MCF 10A (cell line): ENCODE measurements at regions not wholly inside any gene's neighbourhood (a gene's known extent, or its start where the extent isn't known, plus 50 kb on each side); places are given as distances from the start of the nearest gene placed in this dataset.

Source experiments
- BruUV-seq: library from RNA; stranded (reverse); fragments of 400-500 nt; replicated peaks from 2 replicates; lab custom pipeline; 2021; lab: Mats Ljungman, UMichigan
- CTCF ChIA-PET: fragments of 300-600 bp; sonication (Branson Sonifier 250); formaldehyde crosslinking; extraction: SDS; loops from one replicate; lab custom pipeline; 2021; ENCODE audit warnings: antibody characterized with exemption, inconsistent platforms; lab: Yijun Ruan, JAX
- POLR2A ChIA-PET: fragments of 300-600, 350-650 bp; sonication (Branson Sonifier 250); formaldehyde crosslinking; extraction: SDS; loops from one replicate; lab custom pipeline; 2020; ENCODE audit warnings: antibody characterized with exemption, inconsistent platforms; lab: Yijun Ruan, JAX
- DNase-seq: peaks from one replicate; pipeline ENCODE4 v3.0.0-alpha.2; 2018; ENCODE audit not compliant: unreplicated experiment
- H3K27ac Mint-ChIP-seq: one replicate; pipeline ENCODE4 v1.8.0; 2022; ENCODE audit warnings: mild to moderate bottlenecking, low read depth, mixed read lengths; ENCODE audit not compliant: unreplicated experiment
- H3K27me3 Mint-ChIP-seq: one replicate; pipeline ENCODE4 v1.8.0; 2022; ENCODE audit warnings: mixed read lengths; ENCODE audit not compliant: insufficient read depth, unreplicated experiment
- H3K36me3 Mint-ChIP-seq: one replicate; pipeline ENCODE4 v1.8.0; 2022; ENCODE audit warnings: mild to moderate bottlenecking, moderate library complexity, mixed read lengths; ENCODE audit not compliant: insufficient read depth, unreplicated experiment
- H3K4me1 Mint-ChIP-seq: one replicate; pipeline ENCODE4 v1.8.0; 2022; ENCODE audit warnings: mixed read lengths; ENCODE audit not compliant: insufficient read depth, unreplicated experiment
- H3K4me3 Mint-ChIP-seq: one replicate; pipeline ENCODE4 v1.8.0; 2022; ENCODE audit warnings: mild to moderate bottlenecking, moderate library complexity, mixed read lengths; ENCODE audit not compliant: unreplicated experiment
- H3K9me3 Mint-ChIP-seq: one replicate; pipeline ENCODE4 v1.8.0; 2022; ENCODE audit warnings: mixed read lengths; ENCODE audit not compliant: unreplicated experiment
- intact Hi-C: fragments of 100-400 bp; cut with micrococcal nuclease; formaldehyde crosslinking; loops from 2 replicates; pipeline ENCODE4 v1.14.1; 2022
- TF ChIP-seq, protein P1 (sequence below): fragments of 200-600 bp; IDR thresholded peaks from one replicate; pipeline ENCODE4 v1.8.0; 2022; ENCODE audit warnings: antibody characterized with exemption, mild to moderate bottlenecking; ENCODE audit not compliant: unreplicated experiment

DNA sequence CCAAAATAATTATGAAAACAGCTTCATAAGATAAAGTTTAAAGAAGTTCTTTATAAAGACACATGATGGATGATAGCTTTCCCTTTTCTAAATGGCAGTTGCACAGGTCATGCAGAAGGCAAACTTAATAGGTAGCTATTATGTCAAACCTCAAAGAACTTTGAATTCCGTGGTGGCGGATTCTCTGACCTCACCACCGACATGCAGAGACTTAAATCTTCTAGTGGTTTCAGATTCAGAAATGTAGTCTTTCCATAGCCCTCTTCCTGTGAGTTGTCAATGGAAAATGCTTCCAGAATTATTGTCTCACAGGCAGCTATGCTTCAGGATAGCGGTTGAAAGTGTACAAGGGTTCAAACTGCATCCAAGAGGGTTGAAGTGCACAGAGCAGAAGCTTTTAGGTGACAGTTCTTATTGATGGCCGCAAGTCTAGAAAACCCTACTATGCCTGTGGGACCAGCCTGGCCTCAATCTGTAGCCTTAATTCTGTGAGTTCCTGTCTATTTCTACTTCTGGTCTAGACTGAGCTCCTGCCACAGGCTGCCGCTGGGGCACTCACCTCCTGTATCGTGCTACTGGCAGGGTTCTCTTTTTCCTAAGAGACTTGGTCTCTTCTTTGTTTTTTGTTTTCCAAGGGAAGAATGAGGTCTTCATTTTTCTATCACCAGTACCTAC, 117.0 kb upstream of the ERRFI1 start:
- DNase-seq, result no peak
- CTCF ChIA-PET, result interaction anchor here (0.6 to 1.4 kb wide), 6 partner anchors 9 to 168 kb away, joined by 3 to 5 read pairs (median 4); no protein-coding TSS in a partner anchor

DNA sequence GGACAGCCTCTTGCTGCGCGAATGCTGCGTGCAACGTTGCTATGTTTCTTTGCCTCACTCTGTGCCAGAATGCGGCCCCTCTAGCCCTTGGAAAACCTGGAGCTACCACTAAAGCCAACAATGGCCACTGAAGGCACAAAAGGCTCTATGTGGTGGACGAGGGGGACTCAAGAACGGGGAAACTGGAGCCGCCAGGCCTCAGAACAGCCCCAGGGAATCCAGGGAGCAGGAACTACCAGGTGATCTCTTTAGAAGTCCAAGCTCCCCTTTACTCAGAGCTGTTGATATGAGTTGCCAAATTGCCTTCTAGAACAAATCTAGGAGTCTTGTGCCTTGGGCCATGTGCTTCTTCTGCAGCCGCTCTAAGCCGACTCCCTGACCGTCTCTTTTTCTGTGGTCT, 113.8 kb upstream of the ERRFI1 start:
- peaks cover 31% of the 10 kb centered on the region for H3K4me1 Mint-ChIP-seq
- POLR2A ChIA-PET, result interaction anchor here (0.6 to 12.2 kb wide), 3 partner anchors 15 to 44 kb away, joined by 4 to 114 read pairs (median 7); no protein-coding TSS in a partner anchor
- H3K9me3 Mint-ChIP-seq, result no peaks in the 10 kb centered on the region
- no peak for DNase-seq
- no peak overlapping the region for H3K4me3 Mint-ChIP-seq
- intact Hi-C loops, result loop anchor here (5.0 kb wide), 2 partner anchors 42 to 98 kb away; no protein-coding TSS in a partner anchor
- H3K27ac Mint-ChIP-seq, result no peak overlapping the region
- no TSS peak for BruUV-seq
- CTCF ChIA-PET, result no interaction called here
- TF ChIP-seq, protein P1, sequence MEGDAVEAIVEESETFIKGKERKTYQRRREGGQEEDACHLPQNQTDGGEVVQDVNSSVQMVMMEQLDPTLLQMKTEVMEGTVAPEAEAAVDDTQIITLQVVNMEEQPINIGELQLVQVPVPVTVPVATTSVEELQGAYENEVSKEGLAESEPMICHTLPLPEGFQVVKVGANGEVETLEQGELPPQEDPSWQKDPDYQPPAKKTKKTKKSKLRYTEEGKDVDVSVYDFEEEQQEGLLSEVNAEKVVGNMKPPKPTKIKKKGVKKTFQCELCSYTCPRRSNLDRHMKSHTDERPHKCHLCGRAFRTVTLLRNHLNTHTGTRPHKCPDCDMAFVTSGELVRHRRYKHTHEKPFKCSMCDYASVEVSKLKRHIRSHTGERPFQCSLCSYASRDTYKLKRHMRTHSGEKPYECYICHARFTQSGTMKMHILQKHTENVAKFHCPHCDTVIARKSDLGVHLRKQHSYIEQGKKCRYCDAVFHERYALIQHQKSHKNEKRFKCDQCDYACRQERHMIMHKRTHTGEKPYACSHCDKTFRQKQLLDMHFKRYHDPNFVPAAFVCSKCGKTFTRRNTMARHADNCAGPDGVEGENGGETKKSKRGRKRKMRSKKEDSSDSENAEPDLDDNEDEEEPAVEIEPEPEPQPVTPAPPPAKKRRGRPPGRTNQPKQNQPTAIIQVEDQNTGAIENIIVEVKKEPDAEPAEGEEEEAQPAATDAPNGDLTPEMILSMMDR, result no peak
- no peaks in the 10 kb centered on the region for H3K27me3 Mint-ChIP-seq
- no peaks in the 10 kb centered on the region for H3K36me3 Mint-ChIP-seq

More for the DNA sequence above, 117.0 kb upstream of the ERRFI1 start:
- intact Hi-C loops, result loop anchor here (5.0 kb wide), 2 partner anchors 39 to 101 kb away; no protein-coding TSS in a partner anchor
- Mint-ChIP-seq H3K36me3 (no peaks in the 10 kb centered on the region), H3K4me3 (no peak overlapping the region), H3K27ac (no peak overlapping the region), H3K9me3 (no peaks in the 10 kb centered on the region), H3K27me3 (no peaks in the 10 kb centered on the region), H3K4me1 (peaks cover 22% of the 10 kb centered on the region)
- no TSS peak for BruUV-seq
- TF ChIP-seq, protein P1, result no peak
- POLR2A ChIA-PET, result interaction anchor here (0.5 to 2.6 kb wide), 15 partner anchors 9 to 1063 kb away, joined by 3 to 26 read pairs (median 4); no protein-coding TSS in a partner anchor

DNA sequence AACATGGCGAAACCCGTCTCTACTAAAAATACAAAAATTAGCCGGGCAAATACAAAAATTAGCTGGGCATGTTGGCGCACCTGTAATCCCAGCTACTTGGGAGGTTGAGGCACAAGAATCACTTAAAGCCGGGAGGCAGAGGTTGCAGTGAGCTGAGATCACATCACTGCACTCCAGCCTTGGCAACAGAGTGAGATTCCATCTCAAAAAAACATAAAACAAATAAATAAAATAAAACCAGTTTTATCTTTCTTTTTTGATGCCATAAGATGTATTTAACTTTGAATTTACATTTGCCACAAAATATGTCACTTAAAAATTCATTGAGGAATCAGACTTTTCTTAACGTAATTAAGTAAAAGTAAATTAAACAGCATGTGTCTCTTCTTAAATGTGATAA, 113.3 kb upstream of the ERRFI1 start:
- ChIA-PET POLR2A (interaction anchor here (0.6 to 12.2 kb wide), 4 partner anchors 17 to 83 kb away, joined by 4 to 114 read pairs (median 56); no protein-coding TSS in a partner anchor), CTCF (no interaction called here)
- intact Hi-C loops, result no loop called here
- Mint-ChIP-seq H3K9me3 (no peaks in the 10 kb centered on the region), H3K4me3 (no peak overlapping the region), H3K36me3 (no peaks in the 10 kb centered on the region), H3K4me1 (peaks cover 35% of the 10 kb centered on the region), H3K27ac (no peak overlapping the region), H3K27me3 (no peaks in the 10 kb centered on the region)
- no TSS peak for BruUV-seq
- TF ChIP-seq, protein P1, result no peak
- no peak for DNase-seq

DNA sequence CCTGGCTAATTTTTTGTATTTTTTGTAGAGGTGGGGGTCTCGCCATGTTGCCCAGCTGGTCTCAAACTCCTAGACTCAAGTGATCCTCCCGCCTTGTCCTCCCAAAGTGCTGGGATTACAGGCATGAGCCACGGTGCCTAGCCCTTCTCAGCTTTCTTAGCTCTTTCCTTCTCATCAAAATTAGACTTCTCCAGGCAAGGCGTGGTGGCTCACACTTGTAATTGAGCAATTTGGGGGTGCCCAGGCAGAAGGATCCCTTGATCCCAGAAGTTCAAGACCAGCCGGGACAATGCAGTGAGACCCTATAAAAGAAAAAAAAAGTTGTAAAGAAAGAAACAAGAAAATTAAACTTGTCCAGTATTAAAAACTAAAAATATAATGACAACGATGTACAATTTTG, 112.6 kb upstream of the ERRFI1 start:
- Mint-ChIP-seq H3K27ac (peak overlapping the region; percentile 93), H3K4me3 (peak overlapping the region; percentile 21)
- POLR2A ChIA-PET, result interaction anchor here (0.6 to 12.2 kb wide), 8 partner anchors 16 to 82 kb away, joined by 3 to 114 read pairs (median 21); no protein-coding TSS in a partner anchor

More for the DNA sequence above, 112.6 kb upstream of the ERRFI1 start:
- Mint-ChIP-seq H3K36me3 (no peaks in the 10 kb centered on the region), H3K9me3 (no peaks in the 10 kb centered on the region), H3K4me1 (peaks cover 36% of the 10 kb centered on the region), H3K27me3 (no peaks in the 10 kb centered on the region)
- TF ChIP-seq, protein P1, result no peak
- CTCF ChIA-PET, result no interaction called here
- intact Hi-C loops, result no loop called here
- DNase-seq, result no peak
- no TSS peak for BruUV-seq
